Activated T-helper 17 cell treated with anti-CD3 and anti-CD28 coated beads, Interleukin-2, amount 50 U/mL, for 72 hours (primary cell): ENCODE measurements at regions not wholly inside any gene's neighbourhood (a gene's known extent, or its start where the extent isn't known, plus 50 kb on each side); places are given as distances from the start of the nearest gene placed in this dataset.

Experiments
- ATAC-seq: fragments of 150-1000 bp; cut with Tn5 transposase; replicated peaks from 2 replicates; pipeline ENCODE4 v1.10.0; 2021; ENCODE audit warnings: mild to moderate bottlenecking, moderate library complexity
- H3K27ac Mint-ChIP-seq: one replicate; pipeline ENCODE4 v1.8.0; 2022; ENCODE audit warnings: mixed read lengths
- H3K27me3 Mint-ChIP-seq: one replicate; pipeline ENCODE4 v1.8.0; 2022; ENCODE audit warnings: mixed read lengths
- H3K36me3 Mint-ChIP-seq: one replicate; pipeline ENCODE4 v1.8.0; 2022; ENCODE audit warnings: low read depth, mild to moderate bottlenecking, mixed read lengths
- H3K4me1 Mint-ChIP-seq: one replicate; pipeline ENCODE4 v1.8.0; 2022; ENCODE audit warnings: mixed read lengths
- H3K4me3 Mint-ChIP-seq: one replicate; pipeline ENCODE4 v1.8.0; 2022; ENCODE audit warnings: mild to moderate bottlenecking, mixed read lengths
- H3K9me3 Mint-ChIP-seq: one replicate; pipeline ENCODE4 v1.8.0; 2022; ENCODE audit warnings: mixed read lengths

- Mint-ChIP-seq H3K27me3 (no peaks in the 10 kb centered on the region), H3K9me3 (no peaks in the 10 kb centered on the region), H3K27ac (no peak overlapping the region), H3K4me1 (no peaks in the 10 kb centered on the region), H3K36me3 (no peaks in the 10 kb centered on the region), H3K4me3 (no peak overlapping the region)
- ATAC-seq: no peak
Measured at GRCh38 chr2:57859755-57860154, 186.9 kb upstream of the VRK2 start.

DNA sequence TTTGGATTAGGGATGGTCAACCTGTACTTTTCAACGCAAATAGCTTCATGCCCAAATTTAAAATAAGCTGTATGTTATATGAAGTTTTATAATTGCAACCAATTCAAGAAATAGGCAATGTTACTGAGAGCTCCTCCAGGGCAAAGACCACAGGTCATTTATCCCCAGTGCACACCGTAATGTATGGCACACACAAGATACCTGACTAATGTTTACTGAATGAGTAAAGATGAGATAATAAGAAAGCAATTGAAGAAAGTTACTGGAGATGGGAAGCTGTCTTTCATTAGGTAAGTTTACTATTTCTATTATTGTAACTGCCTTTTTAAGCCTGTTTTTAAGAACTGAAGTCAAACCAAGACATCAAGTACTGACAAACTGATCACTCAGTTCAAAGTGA is 184.5 kb upstream of the VRK2 start:
- no peak overlapping the region for H3K4me3 Mint-ChIP-seq
- no peaks in the 10 kb centered on the region for H3K36me3 Mint-ChIP-seq
- H3K9me3 Mint-ChIP-seq: no peaks in the 10 kb centered on the region
- no peak overlapping the region for H3K27ac Mint-ChIP-seq
- no peaks in the 10 kb centered on the region for H3K27me3 Mint-ChIP-seq
- ATAC-seq: no peak
- no peaks in the 10 kb centered on the region for H3K4me1 Mint-ChIP-seq

GRCh38 chr2:57862727-57863126 is 183.9 kb upstream of the VRK2 start:
- Mint-ChIP-seq H3K4me3 (no peak overlapping the region), H3K27ac (no peak overlapping the region), H3K4me1 (no peaks in the 10 kb centered on the region), H3K36me3 (no peaks in the 10 kb centered on the region), H3K27me3 (no peaks in the 10 kb centered on the region), H3K9me3 (no peaks in the 10 kb centered on the region)
- ATAC-seq: no peak

GRCh38 chr2:57864926-57865325 is 181.7 kb upstream of the VRK2 start:
- H3K9me3 Mint-ChIP-seq: no peaks in the 10 kb centered on the region
- H3K4me1 Mint-ChIP-seq: no peaks in the 10 kb centered on the region
- no peaks in the 10 kb centered on the region for H3K36me3 Mint-ChIP-seq
- no peak for ATAC-seq
- H3K27me3 Mint-ChIP-seq: no peaks in the 10 kb centered on the region
- H3K4me3 Mint-ChIP-seq: no peak overlapping the region
- no peak overlapping the region for H3K27ac Mint-ChIP-seq

DNA sequence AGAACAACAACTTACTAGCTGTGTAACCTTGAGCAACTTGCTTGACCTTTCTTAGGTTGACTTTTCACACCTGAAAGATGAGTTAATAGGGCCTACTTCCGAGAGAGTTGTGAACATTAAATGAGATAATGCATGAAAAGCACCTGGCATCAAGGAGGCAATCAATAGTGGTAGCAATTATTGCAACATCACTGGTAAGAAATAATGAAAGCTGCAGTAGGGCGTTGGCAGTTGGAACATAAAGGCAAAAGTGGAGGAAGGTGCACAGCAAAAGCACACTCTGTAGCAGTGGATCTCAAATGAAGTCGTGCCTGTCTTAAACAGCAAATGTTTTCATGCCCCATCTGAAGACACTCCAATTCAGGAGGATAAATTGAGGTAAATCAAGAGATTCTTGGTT is 178.9 kb upstream of the VRK2 start:
- no peak overlapping the region for H3K4me3 Mint-ChIP-seq
- no peak for ATAC-seq
- no peaks in the 10 kb centered on the region for H3K27me3 Mint-ChIP-seq
- H3K36me3 Mint-ChIP-seq: no peaks in the 10 kb centered on the region
- H3K9me3 Mint-ChIP-seq: no peaks in the 10 kb centered on the region
- no peaks in the 10 kb centered on the region for H3K4me1 Mint-ChIP-seq
- H3K27ac Mint-ChIP-seq: no peak overlapping the region

DNA sequence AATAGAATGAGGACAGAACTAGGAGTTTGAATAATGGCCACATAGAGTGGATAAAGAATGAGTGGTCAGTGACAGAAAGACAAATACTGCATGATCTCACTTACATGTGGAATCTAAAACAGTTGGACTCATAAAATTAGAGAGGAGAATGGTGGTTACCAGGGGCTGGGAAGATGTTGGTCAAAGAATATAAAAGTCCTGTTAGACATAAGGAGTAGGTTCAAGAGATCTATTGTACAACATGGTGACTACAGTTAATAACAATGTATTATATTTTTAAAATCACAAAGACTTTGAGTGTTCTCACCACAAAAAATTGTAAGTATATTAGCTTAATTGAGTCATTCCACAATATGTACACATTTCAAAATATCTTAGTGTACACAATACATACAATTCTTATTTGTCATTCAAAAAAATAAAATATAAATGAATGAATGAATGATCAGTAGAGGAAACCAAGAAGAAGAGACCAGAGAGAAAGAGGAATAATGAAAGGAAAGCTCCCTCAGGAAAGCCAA is 177.9 kb upstream of the VRK2 start:
- Mint-ChIP-seq H3K27ac (no peak overlapping the region), H3K27me3 (no peaks in the 10 kb centered on the region), H3K4me1 (no peaks in the 10 kb centered on the region), H3K36me3 (no peaks in the 10 kb centered on the region), H3K4me3 (no peak overlapping the region), H3K9me3 (no peaks in the 10 kb centered on the region)
- no peak for ATAC-seq

DNA sequence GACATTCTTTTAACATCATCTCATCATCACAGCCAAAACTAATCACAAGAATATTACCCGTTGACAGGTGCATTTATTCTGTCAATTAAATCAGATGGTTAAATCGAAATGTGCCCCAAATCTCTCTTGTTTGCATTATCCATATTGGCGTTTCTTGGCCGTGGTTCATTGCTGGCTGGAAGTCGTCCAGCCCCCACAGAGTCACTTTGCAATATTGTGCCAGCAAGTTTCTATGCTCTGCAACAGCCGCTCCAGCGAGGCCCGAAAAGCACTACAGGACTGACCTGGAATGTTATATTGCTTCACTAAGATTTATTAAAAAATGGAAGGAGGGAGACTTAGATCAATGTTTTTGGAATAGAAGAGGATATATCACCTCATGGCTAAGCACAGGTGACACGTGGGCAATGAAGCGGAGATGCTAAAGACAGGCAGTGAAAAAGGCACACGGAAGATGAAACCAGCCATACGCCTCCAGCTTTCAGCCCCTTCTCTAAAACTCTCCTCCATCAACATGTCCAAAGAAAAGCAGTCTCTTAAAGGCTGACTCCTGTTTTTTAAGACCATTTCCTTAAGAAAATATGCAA is 176.8 kb upstream of the VRK2 start:
- H3K36me3 Mint-ChIP-seq: no peaks in the 10 kb centered on the region
- no peaks in the 10 kb centered on the region for H3K9me3 Mint-ChIP-seq
- H3K4me1 Mint-ChIP-seq: no peaks in the 10 kb centered on the region
- no peaks in the 10 kb centered on the region for H3K27me3 Mint-ChIP-seq
- no peak overlapping the region for H3K4me3 Mint-ChIP-seq
- H3K27ac Mint-ChIP-seq: no peak overlapping the region
- no peak for ATAC-seq

DNA sequence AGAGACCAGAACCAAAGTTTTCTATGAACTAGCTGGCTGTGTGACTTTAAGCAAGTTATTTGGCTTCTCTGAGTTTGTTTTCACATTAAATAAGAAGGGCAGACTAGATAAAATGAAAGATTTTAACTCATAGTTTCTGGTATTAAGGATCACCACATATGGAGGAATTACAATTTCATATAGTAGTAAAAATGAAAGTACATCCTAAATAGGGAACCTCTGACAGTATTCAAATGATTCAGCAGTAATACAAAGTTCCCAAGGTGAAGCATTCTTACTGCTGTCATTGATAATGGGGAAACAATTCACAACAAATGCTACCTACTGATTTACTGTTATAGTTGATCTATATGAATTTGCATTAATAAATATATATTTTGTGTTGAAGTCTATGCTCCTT is 170.3 kb upstream of the VRK2 start:
- H3K4me3 Mint-ChIP-seq: no peak overlapping the region
- H3K27ac Mint-ChIP-seq: no peak overlapping the region
- ATAC-seq: no peak
- no peaks in the 10 kb centered on the region for H3K4me1 Mint-ChIP-seq
- no peaks in the 10 kb centered on the region for H3K9me3 Mint-ChIP-seq
- H3K27me3 Mint-ChIP-seq: no peaks in the 10 kb centered on the region
- H3K36me3 Mint-ChIP-seq: no peaks in the 10 kb centered on the region

- ATAC-seq: no peak
- Mint-ChIP-seq H3K4me1 (no peaks in the 10 kb centered on the region), H3K27me3 (no peaks in the 10 kb centered on the region), H3K9me3 (no peaks in the 10 kb centered on the region), H3K36me3 (no peaks in the 10 kb centered on the region), H3K27ac (no peak overlapping the region), H3K4me3 (no peak overlapping the region)
Measured at GRCh38 chr2:57877811-57878170, 168.8 kb upstream of the VRK2 start.

DNA sequence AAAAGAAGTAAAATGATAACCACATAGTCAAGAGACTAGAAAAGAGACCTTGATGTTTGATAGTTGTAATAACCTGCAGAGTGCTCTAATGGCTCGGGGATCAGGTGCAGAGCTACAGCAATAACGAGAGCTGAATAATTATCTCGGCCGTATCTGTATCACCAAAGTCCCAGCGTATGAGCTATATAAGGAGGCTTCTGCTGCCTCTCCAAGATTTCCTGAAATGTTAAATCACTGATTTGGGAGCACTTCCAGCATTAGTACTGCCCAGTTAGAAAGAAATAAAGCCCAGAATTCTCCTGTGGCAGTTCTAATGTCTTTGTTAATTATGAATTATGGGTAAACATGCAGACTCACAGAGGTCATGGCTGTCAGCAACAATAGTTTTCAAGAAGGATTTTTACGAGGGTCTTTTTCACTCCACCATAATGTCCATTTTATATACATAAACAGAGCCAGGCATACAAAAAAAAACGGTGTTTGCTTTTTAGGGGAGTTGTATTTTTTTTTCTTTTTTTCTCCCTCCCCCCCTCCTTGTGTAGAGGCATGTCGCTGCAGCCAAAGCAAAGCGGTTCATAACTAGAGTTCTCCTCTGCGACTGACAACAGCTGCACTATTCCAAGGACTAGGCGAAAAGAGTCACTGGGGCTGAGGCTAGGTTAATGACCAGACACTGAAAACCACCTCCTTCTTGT is 168.3 kb upstream of the VRK2 start:
- no peaks in the 10 kb centered on the region for H3K4me1 Mint-ChIP-seq
- H3K27ac Mint-ChIP-seq: no peak overlapping the region
- no peak overlapping the region for H3K4me3 Mint-ChIP-seq
- no peak for ATAC-seq
- no peaks in the 10 kb centered on the region for H3K27me3 Mint-ChIP-seq
- no peaks in the 10 kb centered on the region for H3K36me3 Mint-ChIP-seq
- H3K9me3 Mint-ChIP-seq: no peaks in the 10 kb centered on the region

GRCh38 chr2:57878866-57879210 is 167.8 kb upstream of the VRK2 start:
- H3K4me1 Mint-ChIP-seq: no peaks in the 10 kb centered on the region
- no peak for ATAC-seq
- H3K36me3 Mint-ChIP-seq: no peaks in the 10 kb centered on the region
- no peak overlapping the region for H3K27ac Mint-ChIP-seq
- H3K9me3 Mint-ChIP-seq: no peaks in the 10 kb centered on the region
- H3K27me3 Mint-ChIP-seq: no peaks in the 10 kb centered on the region
- H3K4me3 Mint-ChIP-seq: no peak overlapping the region

- Mint-ChIP-seq H3K27ac (no peak overlapping the region), H3K27me3 (no peaks in the 10 kb centered on the region), H3K4me1 (no peaks in the 10 kb centered on the region), H3K4me3 (no peak overlapping the region), H3K36me3 (no peaks in the 10 kb centered on the region), H3K9me3 (no peaks in the 10 kb centered on the region)
- ATAC-seq: no peak
Measured at GRCh38 chr2:57880446-57880845, 166.2 kb upstream of the VRK2 start.

- ATAC-seq: no peak
- H3K9me3 Mint-ChIP-seq: no peaks in the 10 kb centered on the region
- no peaks in the 10 kb centered on the region for H3K27me3 Mint-ChIP-seq
- no peak overlapping the region for H3K27ac Mint-ChIP-seq
- no peaks in the 10 kb centered on the region for H3K36me3 Mint-ChIP-seq
- no peak overlapping the region for H3K4me3 Mint-ChIP-seq
- no peaks in the 10 kb centered on the region for H3K4me1 Mint-ChIP-seq
Measured at GRCh38 chr2:57880967-57881366, 165.6 kb upstream of the VRK2 start.

DNA sequence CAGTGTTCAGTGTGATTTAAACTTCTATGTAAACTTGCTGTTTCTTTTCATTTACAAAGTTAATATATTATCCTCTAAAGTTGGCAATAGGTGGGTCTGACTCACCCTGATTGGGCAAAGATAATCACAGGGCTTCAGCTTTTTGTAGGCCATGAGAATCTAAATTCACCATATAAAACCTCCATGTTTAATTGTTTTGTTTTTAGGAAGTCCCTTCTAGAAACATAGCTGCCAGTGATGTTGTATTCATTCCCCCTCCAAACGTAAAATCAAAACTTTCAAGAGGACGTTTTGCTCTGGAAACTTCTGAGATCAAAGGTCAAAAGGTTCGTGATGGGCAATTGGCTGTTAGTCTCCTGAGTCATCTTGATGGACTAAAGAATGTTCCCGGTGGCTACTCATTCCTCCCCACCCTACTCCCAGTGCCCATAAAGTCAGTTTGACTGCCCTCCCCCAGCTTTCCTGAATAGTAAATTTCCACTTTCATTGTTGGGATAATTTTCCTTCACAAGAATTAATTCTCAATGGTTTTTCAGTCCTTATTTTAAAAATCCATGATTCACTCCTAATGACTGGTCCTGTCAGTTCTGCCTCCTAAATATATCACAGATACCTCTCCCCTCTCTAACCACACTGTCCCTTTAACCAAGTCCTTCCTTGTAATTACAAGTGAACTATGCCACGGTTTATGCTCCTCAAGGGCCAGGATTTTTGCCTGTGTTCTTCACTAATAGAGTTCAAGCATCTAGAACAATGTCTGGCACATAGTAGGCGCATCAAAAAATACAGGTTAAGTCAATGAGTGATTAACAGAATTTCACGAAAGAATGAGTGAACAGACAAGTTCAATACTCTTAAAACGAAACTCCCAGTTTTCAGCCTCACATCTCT is 164.4 kb upstream of the VRK2 start:
- ATAC-seq: no peak
- Mint-ChIP-seq H3K4me1 (no peaks in the 10 kb centered on the region), H3K9me3 (no peaks in the 10 kb centered on the region), H3K27me3 (no peaks in the 10 kb centered on the region), H3K36me3 (no peaks in the 10 kb centered on the region), H3K27ac (no peak overlapping the region), H3K4me3 (no peak overlapping the region)

DNA sequence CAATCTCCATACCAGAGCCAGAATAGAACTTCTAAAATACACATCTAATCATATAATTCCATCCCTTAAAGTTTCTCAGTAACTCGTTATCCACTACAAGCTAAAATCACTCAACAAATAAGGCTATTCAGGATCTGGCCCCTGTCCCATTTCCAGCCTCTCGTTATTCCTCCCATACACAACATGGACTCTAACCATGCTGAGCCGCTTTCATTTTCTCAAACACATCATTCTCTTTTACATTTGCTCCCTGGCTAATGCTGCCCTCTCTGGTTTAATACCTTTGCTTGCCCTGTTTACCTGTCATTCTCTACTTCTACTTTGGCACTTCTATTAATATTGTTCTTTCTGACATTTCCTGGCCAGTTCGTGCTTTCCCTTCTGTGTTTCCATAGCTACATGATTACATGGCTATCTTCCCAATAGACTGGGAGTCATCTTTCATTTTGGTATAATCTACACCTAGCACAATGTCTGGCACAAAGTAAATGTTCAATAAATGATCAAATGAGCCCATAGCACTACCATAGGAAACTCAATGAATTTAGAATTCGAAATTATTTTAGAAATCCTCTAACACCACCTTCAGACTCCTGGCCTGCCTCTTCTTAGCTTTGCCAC is 163.6 kb upstream of the VRK2 start:
- H3K36me3 Mint-ChIP-seq: no peaks in the 10 kb centered on the region
- no peak overlapping the region for H3K27ac Mint-ChIP-seq
- H3K4me1 Mint-ChIP-seq: no peaks in the 10 kb centered on the region
- no peak for ATAC-seq
- H3K27me3 Mint-ChIP-seq: no peaks in the 10 kb centered on the region
- H3K9me3 Mint-ChIP-seq: no peaks in the 10 kb centered on the region
- no peak overlapping the region for H3K4me3 Mint-ChIP-seq
